ENCODE measurements at regions not wholly inside any gene's neighbourhood (a gene's known extent, or its start where the extent isn't known, plus 50 kb on each side); places are given as distances from the start of the nearest gene placed in this dataset.
"Not testable (repeated sequence)": the region's sequence is repeated elsewhere in the genome, so short reads cannot be mapped to it uniquely, and the experiment has no call there.

DNA sequence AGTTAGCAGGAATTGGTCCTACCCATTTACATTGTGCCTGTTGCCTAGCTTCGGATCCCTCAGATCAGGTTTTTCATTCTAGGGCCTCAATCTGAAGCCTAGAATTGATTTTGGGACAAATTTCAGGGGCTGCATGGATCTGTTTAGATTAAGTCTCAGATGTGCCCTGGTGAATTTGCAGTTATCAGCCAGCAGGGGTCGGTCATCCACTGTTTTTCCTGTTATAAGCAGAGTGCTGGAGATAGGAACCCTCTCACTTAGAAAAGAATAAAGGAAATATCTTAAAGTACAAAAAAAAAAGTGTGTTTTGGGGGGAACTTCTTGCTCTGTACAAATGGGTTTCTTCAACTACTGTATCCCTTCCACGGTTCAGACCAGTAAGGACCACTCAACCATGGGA is 212.5 kb downstream of the BCHE start:
- DNase-seq: no peak

DNA sequence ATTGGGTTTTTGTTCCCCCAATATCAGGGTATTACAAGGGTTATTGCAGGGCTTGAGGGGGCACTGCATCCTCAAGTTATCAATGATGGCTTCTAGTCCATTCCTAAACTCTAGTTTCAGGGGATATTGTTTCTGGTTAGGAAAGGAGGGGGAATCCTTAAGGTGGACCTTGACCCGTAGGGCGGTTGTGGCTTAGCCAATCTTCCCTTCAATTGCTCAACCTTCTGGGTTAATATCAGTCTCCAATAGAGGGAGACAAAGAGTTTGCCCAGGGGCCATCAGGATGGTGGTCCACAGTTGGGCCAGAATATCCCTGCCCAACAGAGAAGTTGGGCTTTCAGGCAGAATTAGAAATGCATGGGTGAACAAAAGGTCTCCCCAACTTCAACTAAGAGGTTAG is 214.9 kb downstream of the BCHE start:
- DNase-seq: no peak

DNA sequence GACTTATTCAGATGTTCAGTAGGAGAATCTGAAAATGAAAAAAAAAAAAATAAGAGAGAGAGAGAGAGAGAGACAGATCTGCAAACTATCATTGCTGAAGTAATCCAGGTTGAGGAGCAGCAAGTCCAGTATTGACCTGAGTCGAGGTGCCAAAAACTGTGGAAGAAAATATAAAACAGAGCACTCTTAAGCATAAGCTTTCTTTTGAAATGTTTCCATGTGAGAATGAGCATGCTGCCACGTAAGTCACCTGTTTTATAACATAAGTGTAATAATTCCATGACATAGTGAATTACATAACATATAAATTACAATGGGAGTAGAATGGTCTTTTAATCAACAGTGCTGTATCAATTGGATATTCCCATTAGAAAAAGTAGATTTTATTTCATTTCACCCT is 218.2 kb downstream of the BCHE start:
- no peak for DNase-seq

DNA sequence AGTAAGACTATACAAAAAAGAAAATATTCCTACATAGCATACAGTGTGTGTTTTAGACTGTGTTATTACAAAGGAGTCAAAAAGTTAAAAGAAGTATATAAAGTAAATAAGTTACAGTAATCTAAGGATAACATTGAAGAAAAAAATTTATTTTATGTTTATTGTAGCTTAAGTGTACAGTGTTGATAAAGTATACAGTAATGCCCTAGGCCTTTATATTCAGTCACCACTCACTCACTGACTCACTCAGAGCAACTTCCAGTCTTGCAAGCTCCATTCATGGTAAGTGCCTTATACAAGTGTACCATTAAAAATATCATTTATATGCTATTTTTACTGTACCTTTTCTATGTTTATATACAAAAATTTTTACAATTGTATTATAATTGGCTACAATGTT is 220.1 kb downstream of the BCHE start:
- DNase-seq: no peak

DNA sequence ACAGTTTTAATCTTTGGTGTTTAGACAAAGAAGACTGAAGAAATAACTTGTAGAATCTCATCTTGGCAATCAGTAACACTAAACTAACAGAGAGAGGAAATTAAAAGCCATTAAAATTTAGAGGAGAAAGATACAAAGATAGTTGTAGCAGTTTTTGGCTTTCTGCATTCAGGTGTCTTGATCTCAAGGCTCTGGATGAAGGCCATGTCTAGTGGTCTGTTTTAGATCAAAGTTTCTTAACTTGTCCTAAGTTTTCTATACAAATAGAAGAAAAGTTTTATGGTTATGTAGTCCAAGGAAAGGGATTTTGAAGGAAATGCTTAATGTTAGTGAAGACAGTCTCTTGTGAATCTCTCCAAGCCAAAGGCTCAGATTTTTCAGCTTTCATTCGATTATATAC is 222.9 kb downstream of the BCHE start:
- no peak for DNase-seq

DNA sequence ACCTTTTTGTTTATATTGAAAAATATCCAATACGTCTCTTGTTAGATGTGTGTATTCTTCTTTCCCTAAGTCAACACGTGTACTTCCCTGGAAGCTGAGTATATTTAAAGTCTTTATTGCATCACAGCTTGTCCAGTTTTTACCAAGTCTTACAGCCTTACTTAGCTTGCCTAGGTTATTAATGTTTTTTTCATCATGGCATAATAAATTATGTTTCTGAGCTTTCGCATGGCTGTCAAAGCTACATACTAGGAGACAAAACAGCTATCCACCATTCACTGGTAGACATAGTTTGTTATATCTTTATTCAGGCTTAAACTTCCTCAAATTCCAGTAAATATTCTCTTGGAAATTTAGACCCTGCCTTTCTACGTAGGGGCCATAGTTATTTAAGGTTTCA is 224.2 kb downstream of the BCHE start:
- no peak for DNase-seq

DNA sequence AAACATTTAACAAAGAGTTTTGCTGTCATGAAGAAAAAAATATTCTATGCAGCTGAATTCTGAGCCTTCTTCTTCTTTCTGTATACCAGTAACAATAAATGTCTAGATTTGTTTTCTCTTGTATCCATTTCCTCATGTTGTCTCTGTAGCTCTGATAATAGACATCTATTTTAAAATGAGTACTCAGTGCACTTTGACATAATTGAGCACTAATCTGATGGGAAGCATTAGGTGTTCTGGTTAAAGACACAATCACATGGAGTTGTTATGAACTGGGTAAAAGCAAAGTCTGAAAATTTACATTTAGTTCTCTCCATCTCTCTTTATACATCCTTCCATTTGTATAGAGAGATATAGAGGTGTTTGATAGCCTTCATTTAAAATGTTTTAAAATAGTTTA is 230.0 kb downstream of the BCHE start:
- no peak for DNase-seq

DNA sequence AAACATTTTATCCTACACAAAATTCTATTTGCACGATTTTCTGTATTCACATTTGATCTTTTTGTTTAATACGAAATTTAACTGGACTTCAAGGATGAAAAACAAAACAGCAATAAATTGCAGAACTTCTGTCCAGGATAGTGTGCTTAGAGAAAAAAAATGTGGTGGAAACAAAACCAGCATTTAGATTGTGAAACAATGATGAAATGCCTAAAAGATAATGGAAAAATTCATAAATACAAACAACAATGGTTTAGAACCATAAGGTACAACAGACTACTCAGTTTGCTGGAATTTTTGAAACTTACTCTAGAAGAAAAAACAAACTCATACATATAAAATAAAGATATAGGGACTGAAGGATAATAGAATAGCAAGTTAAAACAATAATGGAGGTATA is 234.0 kb downstream of the BCHE start:
- DNase-seq: no peak

DNA sequence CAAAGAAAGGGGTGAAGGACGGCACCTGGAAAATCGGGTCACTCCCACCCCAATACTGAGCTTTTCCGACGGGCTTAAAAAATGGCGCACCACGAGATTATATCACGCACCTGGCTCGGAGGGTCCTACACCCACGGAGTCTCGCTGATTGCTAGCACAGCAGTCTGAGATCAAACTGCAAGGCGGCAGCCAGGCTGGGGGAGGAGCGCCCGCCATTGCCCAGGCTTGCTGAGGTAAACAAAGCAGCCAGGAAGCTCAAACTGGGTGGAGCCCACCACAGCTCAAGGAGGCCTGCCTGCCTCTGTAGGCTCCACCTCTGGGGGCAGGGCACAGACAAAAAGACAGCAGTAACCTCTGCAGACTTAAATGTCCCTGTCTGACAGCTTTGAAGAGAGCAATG is 264.7 kb downstream of the BCHE start:
- not testable (repeated sequence) for DNase-seq

DNA sequence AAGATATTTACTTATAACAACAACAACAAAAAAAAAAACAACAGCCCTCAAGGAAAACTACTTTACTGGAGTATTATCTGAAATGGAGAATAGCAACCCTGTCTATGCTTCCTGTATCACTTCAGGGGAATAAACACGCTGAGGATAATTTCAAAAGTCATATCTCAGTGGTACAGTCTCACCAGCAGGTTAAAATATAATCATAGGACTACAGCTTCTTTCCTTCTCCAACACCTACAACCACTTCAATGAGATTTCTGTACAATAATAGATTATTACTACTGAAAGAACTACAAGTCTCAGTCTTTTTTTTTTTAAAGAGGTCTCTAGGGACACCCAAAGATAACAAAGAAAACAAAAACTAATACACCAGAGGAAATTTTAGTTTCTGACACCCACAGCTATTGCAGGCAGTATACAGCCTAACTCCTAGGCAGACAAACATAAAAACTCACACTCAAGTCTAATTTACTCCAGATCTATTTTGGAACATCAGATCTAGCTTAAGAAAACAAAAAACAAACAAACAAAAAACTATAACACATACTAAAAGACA is 268.2 kb downstream of the BCHE start:
- no peak for DNase-seq

DNA sequence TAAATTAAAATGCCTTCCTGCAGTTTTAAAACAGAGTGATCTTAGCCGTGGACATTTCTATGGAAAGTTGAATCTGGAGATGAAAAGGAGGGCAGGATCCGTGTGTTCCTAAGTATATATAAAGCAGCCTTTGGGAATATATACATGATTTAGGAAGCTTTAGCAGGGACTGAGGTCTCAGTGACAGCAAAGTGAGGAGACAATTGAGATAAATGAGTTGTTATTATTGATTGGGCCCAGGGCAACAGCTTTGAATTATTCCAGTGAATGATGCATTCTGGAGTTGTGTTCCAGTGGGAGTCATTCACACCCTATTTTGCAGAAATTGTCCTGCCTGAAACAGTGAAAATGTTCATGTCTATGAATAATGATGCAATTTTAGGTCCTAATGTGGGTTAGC is 281.4 kb downstream of the BCHE start:
- DNase-seq: no peak

DNA sequence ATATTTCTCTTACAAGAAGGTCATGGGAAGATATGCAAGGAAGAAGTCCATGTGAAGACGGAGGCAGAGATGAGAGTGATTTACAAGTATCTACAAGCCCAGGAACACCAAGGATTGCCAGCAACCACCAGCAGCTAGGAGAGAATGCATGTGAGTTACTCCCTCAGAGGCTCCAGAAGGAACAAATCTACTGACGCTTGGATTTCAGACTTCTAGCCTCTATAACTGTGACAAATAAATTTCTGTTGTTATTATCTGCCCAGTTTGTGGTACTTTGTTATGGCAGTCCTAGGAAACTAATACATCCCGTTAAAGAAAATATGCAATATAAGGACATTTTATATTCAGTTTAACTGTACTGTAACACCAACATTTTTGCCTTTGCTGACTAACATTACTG is 283.9 kb downstream of the BCHE start:
- no peak for DNase-seq

DNA sequence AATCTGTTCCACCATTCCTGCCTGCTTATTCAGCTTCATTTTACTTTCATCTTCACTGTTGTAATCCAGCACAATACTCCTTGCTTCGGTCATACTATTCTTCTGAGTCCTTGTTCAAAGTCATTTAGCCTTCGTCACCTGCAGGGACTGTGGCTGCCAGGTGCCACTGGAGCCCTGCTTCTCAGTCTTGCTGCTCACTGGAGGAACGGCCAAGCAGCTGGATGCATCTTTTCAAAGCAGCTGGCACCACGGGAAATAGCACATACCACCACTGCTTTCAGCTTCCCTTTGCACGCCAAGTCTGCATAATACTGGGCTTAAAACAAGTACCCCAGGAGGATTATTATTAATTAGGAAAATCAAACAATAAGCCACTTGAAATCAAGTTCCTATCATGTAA is 287.6 kb downstream of the BCHE start:
- no peak for DNase-seq

DNA sequence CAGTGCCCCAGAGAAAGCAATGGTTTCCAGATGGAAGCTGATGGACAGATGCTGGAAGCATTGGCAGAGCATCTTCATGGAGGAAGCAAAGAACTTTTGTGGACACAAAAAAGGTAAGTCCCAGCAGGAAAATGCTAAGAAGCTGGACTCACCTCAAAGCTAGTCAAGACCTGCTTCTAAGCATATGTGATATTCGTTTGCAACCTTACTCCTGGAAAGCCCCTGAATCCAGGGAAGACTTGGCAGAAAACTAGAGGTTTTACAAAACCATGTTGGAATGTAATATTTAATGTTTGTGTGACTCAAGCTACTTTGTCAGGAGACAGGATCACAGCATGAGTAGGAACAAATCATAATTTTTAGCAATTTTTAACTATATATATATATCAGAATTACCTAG is 288.2 kb downstream of the BCHE start:
- no peak for DNase-seq

DNA sequence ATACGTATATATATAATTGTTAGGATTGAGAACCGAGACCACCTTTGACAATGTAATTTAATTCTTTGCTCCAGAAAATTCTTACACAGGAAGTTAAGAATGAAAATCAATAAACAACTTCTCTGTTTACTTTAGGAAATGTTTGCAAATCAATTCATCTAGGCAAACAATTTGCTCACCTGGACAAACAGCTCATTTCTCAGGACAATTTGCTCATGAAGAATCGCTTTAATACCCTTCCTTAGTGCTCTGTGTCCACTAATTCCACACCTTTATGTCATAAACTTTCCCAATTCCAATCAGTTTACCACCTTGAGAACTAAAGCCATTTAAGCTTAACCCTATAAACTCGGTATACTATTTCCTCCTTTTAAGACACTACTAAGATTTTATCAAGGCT is 292.2 kb downstream of the BCHE start:
- no peak for DNase-seq

DNA sequence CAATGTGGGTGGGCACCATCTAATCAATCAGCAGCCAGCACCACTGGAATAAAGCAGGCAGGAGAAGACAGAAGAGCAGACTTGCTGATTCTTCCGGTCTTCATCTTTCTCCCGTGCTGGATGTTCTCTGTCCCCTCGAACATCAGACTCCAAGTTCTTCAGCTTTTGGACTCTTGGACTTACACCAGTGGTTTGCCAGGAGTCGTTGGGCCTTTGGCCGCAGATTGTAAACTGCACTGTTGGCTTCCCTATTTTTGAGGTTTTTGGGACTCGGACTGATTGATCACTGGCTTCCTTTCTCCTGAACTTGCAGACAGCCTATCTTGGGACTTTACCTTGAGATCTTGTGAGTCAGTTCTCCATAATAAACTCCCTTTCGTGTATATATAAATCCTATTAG is 292.8 kb downstream of the BCHE start:
- DNase-seq: no peak

DNA sequence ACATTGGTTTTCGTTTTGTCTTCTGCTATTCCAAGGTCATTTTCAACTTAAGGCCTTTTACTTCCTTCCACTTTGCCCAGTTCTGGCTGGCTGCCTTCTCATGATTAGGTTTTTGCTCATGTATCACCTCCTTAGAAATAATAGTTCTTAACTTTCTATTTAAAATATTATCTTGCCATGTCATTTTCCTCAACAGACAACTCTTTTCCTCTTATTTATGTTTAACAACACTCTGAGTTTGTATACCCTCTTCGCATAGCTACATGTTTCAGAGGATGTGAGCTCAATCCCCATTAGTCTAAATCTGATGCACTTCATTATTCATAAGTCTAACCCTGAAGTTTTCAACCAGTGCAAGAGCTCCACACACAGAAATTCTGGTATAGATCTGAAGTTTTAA is 299.1 kb downstream of the BCHE start:
- no peak for DNase-seq

DNA sequence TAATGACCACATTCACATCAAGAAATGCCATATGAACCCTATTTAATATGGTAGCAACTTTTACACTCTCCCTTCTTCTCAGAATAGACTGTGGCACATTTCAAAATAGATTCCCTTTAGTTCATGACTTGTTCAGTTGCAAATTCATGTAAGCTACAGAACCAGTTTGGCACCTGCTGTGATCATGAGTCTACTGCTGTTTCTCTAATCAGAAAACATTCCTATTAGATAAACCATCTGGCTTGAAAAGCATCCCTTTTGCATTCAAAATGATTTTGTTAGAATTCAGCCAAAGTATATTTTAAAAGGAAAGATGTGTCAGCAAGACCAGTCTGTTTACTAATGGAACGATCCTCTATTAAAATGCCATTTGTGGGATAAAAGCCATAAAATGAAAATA is 304.4 kb downstream of the BCHE start:
- DNase-seq: no peak

DNA sequence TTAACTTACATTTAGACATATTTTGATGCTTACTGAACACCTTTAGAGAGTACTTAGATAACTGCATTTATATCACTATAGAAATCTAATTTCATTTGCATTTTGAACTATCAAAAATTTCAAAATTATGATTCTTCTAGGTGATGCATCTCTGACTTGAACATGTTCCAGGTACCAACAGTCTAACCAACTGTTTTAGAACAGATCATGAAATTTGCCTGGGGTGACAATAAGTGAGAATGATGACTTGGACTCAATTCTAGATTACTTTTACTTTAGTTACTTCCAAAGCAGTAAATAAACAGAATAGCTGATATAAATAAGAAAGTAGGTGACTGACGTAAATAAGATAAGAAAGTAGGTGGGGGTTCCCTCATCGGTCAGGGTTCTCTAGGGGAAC is 307.8 kb downstream of the BCHE start:
- no peak for DNase-seq

DNA sequence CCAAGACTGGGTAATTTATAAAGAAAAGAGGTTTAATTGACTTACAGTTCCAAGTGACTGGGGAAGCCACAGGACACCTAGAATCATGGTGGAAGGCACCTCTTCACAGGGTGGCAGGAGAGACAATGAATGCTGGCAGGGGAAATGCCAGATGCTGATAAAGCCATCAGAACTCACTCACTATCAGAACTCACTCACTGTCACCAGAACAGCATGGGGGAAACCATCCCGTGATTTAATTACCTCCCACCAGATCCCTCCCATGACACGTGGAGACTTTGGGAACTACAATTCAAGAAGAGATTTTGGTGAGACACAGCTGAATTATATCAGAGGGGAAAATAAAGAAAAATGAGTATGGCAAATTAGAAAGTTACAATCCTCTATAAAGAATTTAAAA is 310.9 kb downstream of the BCHE start:
- DNase-seq: no peak

DNA sequence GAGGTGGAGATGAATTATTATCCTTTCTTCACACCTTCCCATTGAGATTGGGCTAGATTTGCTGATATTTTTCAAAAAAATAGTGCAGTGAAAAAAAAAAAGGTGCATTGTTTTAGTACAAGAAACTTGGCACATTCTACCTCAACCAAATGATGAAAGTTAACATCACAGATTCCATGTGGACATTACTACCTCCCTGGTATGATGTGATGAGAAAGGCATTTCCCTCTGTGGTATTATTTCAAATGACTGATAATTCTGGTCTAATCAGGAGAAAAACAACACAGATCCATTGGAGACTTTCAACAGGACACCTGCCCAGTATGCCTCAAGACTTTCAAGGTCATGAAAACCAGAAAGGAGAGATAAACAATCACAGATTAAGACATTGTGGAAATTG is 313.4 kb downstream of the BCHE start:
- DNase-seq: no peak

DNA sequence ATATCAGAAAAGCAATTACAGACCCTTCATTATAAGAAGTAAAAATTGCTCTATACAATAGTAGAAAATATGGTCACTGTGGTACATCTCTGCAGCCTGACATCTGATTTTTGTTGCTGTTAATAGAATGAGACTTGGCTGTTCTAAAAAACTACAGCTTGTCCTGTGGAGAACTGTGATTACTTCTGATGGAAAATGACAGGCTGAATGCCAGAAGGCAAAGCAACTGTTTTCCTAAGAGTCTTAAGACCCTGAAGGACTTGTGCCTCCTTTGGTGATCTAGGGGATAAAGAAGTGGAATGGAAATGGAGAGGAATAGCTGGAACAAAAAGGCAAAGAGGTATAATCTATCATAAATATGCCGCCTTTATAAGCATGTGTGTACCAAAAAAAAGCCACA is 314.8 kb downstream of the BCHE start:
- no peak for DNase-seq

DNA sequence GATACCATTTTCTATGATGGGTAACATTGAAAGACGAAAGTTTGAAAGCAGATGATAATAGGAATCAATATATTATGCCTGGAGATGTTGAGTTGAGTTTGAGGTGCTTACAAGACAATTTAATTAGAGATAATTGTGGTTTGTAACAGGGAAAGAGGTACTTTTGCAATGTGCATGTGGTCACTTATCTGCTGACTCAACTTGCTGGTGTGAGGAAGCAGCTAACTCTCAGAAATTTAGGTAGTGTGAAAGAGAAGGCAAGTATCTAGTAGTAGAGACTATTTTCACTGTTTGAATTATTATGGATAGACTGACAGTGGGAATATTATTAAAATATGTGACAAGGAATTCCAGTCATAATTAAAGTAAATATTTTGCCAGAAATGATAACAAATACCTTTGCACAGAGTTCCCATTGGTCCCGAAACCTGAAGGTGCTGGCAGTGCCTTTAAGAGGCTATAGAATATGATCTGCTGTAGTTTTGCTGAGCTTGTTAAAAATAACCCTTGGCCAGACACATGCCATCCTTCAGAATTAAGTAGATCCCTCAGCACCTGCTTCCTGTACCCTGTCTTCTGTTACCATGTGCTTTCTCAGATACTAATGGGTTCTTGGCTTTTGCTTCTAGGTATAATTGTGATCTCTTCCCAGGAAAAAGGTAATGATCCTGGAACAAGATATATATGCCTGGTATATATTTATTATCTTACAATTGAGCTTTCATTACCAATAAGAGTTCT is 315.9 kb downstream of the BCHE start:
- DNase-seq: no peak

DNA sequence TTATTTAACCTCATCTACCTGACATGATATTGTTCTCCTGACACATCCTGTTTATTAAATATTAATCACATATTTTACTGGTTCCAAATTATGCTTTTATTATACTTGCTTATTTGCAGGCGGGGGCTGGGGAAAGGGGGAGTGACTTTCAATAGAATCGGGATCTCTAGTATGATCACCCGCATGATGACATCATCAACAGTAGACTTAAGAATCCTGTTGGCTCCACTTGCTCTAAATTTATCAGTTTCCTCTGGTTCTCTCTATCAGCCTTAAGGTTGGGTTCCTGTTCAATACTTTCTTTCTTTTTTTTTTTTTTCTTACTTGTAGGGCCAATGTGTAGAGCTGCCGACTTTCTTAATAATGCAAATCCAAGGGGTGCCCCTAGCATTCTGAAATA is 317.5 kb downstream of the BCHE start:
- DNase-seq: no peak

DNA sequence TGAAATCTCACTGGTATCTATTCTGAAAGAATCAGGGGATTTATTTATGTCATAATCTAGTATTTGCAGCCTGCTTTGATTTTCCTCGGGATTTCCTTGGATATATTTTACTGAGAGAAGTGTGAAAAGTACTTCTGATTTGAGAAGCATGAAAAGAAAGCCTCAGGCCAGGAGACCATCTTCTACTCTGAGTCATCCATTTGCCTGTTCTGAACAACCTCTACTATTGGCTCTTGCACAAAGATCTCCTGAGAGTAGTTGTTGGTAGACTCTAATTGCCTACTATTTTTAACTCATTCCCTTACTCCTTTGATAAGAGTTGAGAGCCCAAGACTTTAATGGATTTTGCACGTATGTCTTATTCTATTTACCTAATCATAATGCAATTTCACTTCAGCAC is 318.9 kb downstream of the BCHE start:
- DNase-seq: no peak

Data from right hindlimb (tissue), 1 donor.